Prostate gland (tissue), 2 donors: ENCODE measurements at regions not wholly inside any gene's neighbourhood (a gene's known extent, or its start where the extent isn't known, plus 50 kb on each side); places are given as distances from the start of the nearest gene placed in this dataset.

ENCODE experiments used
- POLR2A ChIP-seq: fragments of 450-650 bp; IDR thresholded peaks from one replicate; pipeline ENCODE4 v1.6.1; 2016; ENCODE audit warnings: antibody characterized with exemption, mild to moderate bottlenecking
- POLR2AphosphoS5 ChIP-seq: sonication (generic); formaldehyde crosslinking; IDR thresholded peaks from one replicate; pipeline ENCODE4 v1.6.1; 2017; ENCODE audit warnings: antibody characterized with exemption
- TF ChIP-seq, protein P1 (sequence below), 4 experiments: fragments of 200-600 bp in 2 of 4; fragments of 450-650 bp in 2 of 4; sonication (generic) in 2 of 4; IDR thresholded peaks; 1 replicate in 3 of 4; 2 replicates in 1 of 4; pipeline ENCODE4 v1.5.1; 2016 to 2019; ENCODE audit warnings: antibody characterized with exemption in 4 of 4, mild to moderate bottlenecking in 2 of 4, moderate library complexity in 2 of 4

DNA sequence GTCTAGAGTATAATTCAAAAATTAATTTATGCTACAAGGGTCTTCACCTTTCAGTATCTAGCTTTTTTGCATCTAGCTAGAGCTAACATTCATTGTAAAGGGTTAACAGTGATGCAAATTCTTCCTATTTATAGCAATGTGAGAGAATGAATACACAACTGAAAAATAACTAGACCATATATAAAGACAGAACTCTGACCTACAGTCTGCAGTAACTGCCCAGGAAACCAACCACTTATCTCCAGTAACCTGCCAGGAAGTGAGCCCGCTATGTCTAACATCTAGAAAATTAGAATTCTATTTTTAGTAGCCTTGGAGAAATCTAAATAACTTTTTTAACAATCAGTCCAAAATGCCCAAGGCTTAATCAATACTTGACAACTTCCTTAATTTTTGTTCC is 1021.9 kb downstream of the LRFN5 start:
- TF ChIP-seq, protein P1, sequence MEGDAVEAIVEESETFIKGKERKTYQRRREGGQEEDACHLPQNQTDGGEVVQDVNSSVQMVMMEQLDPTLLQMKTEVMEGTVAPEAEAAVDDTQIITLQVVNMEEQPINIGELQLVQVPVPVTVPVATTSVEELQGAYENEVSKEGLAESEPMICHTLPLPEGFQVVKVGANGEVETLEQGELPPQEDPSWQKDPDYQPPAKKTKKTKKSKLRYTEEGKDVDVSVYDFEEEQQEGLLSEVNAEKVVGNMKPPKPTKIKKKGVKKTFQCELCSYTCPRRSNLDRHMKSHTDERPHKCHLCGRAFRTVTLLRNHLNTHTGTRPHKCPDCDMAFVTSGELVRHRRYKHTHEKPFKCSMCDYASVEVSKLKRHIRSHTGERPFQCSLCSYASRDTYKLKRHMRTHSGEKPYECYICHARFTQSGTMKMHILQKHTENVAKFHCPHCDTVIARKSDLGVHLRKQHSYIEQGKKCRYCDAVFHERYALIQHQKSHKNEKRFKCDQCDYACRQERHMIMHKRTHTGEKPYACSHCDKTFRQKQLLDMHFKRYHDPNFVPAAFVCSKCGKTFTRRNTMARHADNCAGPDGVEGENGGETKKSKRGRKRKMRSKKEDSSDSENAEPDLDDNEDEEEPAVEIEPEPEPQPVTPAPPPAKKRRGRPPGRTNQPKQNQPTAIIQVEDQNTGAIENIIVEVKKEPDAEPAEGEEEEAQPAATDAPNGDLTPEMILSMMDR (IDR thresholded peaks at IDR 0.05), result no peak
- TF ChIP-seq POLR2AphosphoS5 (no peak), POLR2A (no peak)
